A549 (cell line): ENCODE measurements at regions not wholly inside any gene's neighbourhood (a gene's known extent, or its start where the extent isn't known, plus 50 kb on each side); places are given as distances from the start of the nearest gene placed in this dataset.

ENCODE experiments used
- CBX2 ChIP-seq: fragments of 200-600 bp; sonication (generic); IDR thresholded peaks from 2 replicates; pipeline ENCODE4 v1.6.1; 2016; ENCODE audit warnings: low read depth, mild to moderate bottlenecking, borderline replicate concordance
- CTCF ChIP-seq: fragments of >200 bp; sonication (Bioruptor Twin); formaldehyde crosslinking; IDR thresholded peaks from 3 replicates; pipeline ENCODE4 v1.5.1; 2016
- EP300 ChIP-seq, 2 experiments: fragments of >200 bp; sonication (Bioruptor Twin); formaldehyde crosslinking; IDR thresholded peaks; 2 replicates in 1 of 2; 3 replicates in 1 of 2; pipeline ENCODE4 v1.6.1; 2016 to 2017
- JUN ChIP-seq, 2 experiments: fragments of >200 bp; sonication (Bioruptor Twin); formaldehyde crosslinking; IDR thresholded peaks; 2 replicates in 1 of 2; 3 replicates in 1 of 2; pipeline ENCODE4 v1.6.1; 2016 to 2017
- JUNB ChIP-seq: fragments of >200 bp; sonication (Bioruptor Twin); formaldehyde crosslinking; IDR thresholded peaks from 2 replicates; pipeline ENCODE4 v1.6.1; 2016
- MAX ChIP-seq: IDR thresholded peaks from 2 replicates; pipeline ENCODE4 v1.6.1; 2012
- NPAS2 ChIP-seq: fragments of 250-450 bp; sonication (Bioruptor Pico); IDR thresholded peaks from 2 replicates; pipeline ENCODE4 v1.8.0; 2022; ENCODE audit warnings: mild to moderate bottlenecking, moderate library complexity, borderline replicate concordance
- PHF8 ChIP-seq: fragments of 200-600 bp; sonication (generic); IDR thresholded peaks from 2 replicates; pipeline ENCODE4 v1.6.1; 2016; ENCODE audit warnings: low read depth, mild to moderate bottlenecking, antibody characterized with exemption, moderate library complexity, borderline replicate concordance
- POLR2A ChIP-seq: IDR thresholded peaks from 2 replicates; pipeline ENCODE4 v1.6.1; 2012; ENCODE audit warnings: mild to moderate bottlenecking, low read length
- POLR2AphosphoS2 ChIP-seq: conservative IDR thresholded peaks from 2 replicates; pipeline ENCODE4 v1.6.1; 2012; ENCODE audit warnings: low read length, improper control_type of control experiment, inconsistent platforms
- RAD21 ChIP-seq, 2 experiments: fragments of >200 bp in 1 of 2; sonication (Bioruptor Twin) in 1 of 2; formaldehyde crosslinking in 1 of 2; IDR thresholded peaks in 1 of 2; conservative IDR thresholded peaks in 1 of 2; 2 replicates in 1 of 2; 3 replicates in 1 of 2; pipeline ENCODE4 v1.6.1; 2012 to 2018; ENCODE audit warnings: inconsistent platforms in 1 of 2
- RCOR1 ChIP-seq: fragments of 150-350 bp; IDR thresholded peaks from 2 replicates; pipeline ENCODE4 v1.6.1; 2014; ENCODE audit warnings: antibody characterized with exemption, low read length, low read depth
- RFX5 ChIP-seq: fragments of 450-650 bp; IDR thresholded peaks from 2 replicates; pipeline ENCODE4 v1.7.1; 2014; ENCODE audit warnings: antibody characterized with exemption, mild to moderate bottlenecking, moderate library complexity
- SREBF2 ChIP-seq: fragments of 450-650 bp; IDR thresholded peaks from 2 replicates; pipeline ENCODE4 v1.6.1; 2014; ENCODE audit warnings: mild to moderate bottlenecking, moderate library complexity

- no peak for TF ChIP-seq POLR2A
- no peak for TF ChIP-seq JUNB
- TF ChIP-seq MAX: no peak
- no peak for TF ChIP-seq EP300 (IDR thresholded peaks at IDR 0.05)
- no peak for TF ChIP-seq SREBF2
- peak; percentile 70 for TF ChIP-seq CTCF
- peak; percentile 74 to 79 for TF ChIP-seq RAD21 (conservative IDR thresholded peaks at IDR 0.05 in 1 of 2, IDR thresholded peaks at IDR 0.05 in 1 of 2)
- no peak for TF ChIP-seq CBX2
- TF ChIP-seq RCOR1: no peak
- no peak for TF ChIP-seq JUN (IDR thresholded peaks at IDR 0.05)
- no peak for TF ChIP-seq NPAS2
- no peak for TF ChIP-seq PHF8
- TF ChIP-seq POLR2AphosphoS2: no peak
- no peak for TF ChIP-seq RFX5
Observed at GRCh38 chr5:54905942-54906537, 79.4 kb downstream of the ESM1 start.
